ENCODE measurements at regions not wholly inside any gene's neighbourhood (a gene's known extent, or its start where the extent isn't known, plus 50 kb on each side); places are given as distances from the start of the nearest gene placed in this dataset.

- Histone ChIP-seq H3K4me3 (peak overlapping the region in 5 of 10 donors; percentile 14 to 29 (median 25)), H3K27ac (peak overlapping the region in 9 of 10 donors; percentile 20 to 79 (median 70))
- peak; percentile 41 to 89 (median 78) for ATAC-seq
These were observed 236.1 kb downstream of the KCNA4 start for GRCh38 chr11:29780756-29781155.

GRCh38 chr11:29773656-29774264 is 243.1 kb downstream of the KCNA4 start:
- no peaks in the 10 kb centered on the region for H3K36me3 ChIP-seq
- peak in 1 of 2 donors; percentile 48 for DNase-seq
- peaks cover 0 to 28% (median 0%) of the 10 kb centered on the region in 9 donors for H3K4me1 ChIP-seq
- peak; percentile 93 to 100 (median 98) for ATAC-seq
- no peak overlapping the region for H3K4me3 ChIP-seq
- H3K27me3 ChIP-seq: no peaks in the 10 kb centered on the region
- intact Hi-C loops (cut with DNase I): loop anchor here in 3 of 10 donors (10.0 kb wide), 2 partner anchors 231 to 239 kb away; no protein-coding TSS in a partner anchor
- no peak for TF ChIP-seq CTCF (IDR thresholded peaks at IDR 0.05)
- peaks cover 0 to 9% (median 0%) of the 10 kb centered on the region in 11 donors for H3K9me3 ChIP-seq
- WGBS, 2 donors: 30 to 36% methylated on average over 4 of the region's 4 CpGs
- H3K27ac ChIP-seq: peak overlapping the region in 9 of 10 donors; percentile 40 to 68 (median 58)

More at GRCh38 chr11:29780756-29781155, 236.1 kb downstream of the KCNA4 start:
- H3K9me3 ChIP-seq: no peaks in the 10 kb centered on the region
- TF ChIP-seq CTCF (IDR thresholded peaks at IDR 0.05): no peak
- 47 to 48% methylated on average over 7 of the region's 7 CpGs for WGBS, 2 donors
- intact Hi-C loops (cut with DNase I): no loop called here
- H3K4me1 ChIP-seq: peaks cover 0 to 49% (median 5%) of the 10 kb centered on the region in 9 donors
- H3K36me3 ChIP-seq: no peaks in the 10 kb centered on the region
- DNase-seq: peak; percentile 11 to 29
- no peaks in the 10 kb centered on the region for H3K27me3 ChIP-seq

- H3K4me3 ChIP-seq: no peak overlapping the region
- no peaks in the 10 kb centered on the region for H3K4me1 ChIP-seq
- TF ChIP-seq CTCF (IDR thresholded peaks at IDR 0.05): no peak
- peaks cover 0 to 20% (median 0%) of the 10 kb centered on the region in 11 donors for H3K9me3 ChIP-seq
- H3K27ac ChIP-seq: no peak overlapping the region
- no peak for ATAC-seq
- WGBS, 2 donors: 80 to 87% methylated on average over 1 of the region's 1 CpG
- H3K36me3 ChIP-seq: no peaks in the 10 kb centered on the region
- no peaks in the 10 kb centered on the region for H3K27me3 ChIP-seq
- intact Hi-C loops (cut with DNase I): no loop called here
- no peak for DNase-seq
These were observed 260.0 kb downstream of the KCNA4 start for GRCh38 chr11:29756871-29757270.

GRCh38 chr11:29755474-29755873 is 261.4 kb downstream of the KCNA4 start:
- peaks cover 0 to 20% (median 0%) of the 10 kb centered on the region in 11 donors for H3K9me3 ChIP-seq
- ATAC-seq (peak in 1 of 8 donors; percentile 20), DNase-seq (no peak)
- H3K27ac ChIP-seq: no peak overlapping the region
- no peak for TF ChIP-seq CTCF (IDR thresholded peaks at IDR 0.05)
- H3K36me3 ChIP-seq: no peaks in the 10 kb centered on the region
- intact Hi-C loops (cut with DNase I): no loop called here
- H3K4me1 ChIP-seq: no peaks in the 10 kb centered on the region
- 81 to 85% methylated on average over 4 of the region's 4 CpGs for WGBS, 2 donors
- H3K4me3 ChIP-seq: no peak overlapping the region
- H3K27me3 ChIP-seq: no peaks in the 10 kb centered on the region
